Sigmoid colon (tissue), 6 donors: ENCODE measurements at regions not wholly inside any gene's neighbourhood (a gene's known extent, or its start where the extent isn't known, plus 50 kb on each side); places are given as distances from the start of the nearest gene placed in this dataset.

Source experiments
- DNase-seq: peaks from one replicate; pipeline ENCODE4 v3.0.0-alpha.2; 2019
- H3K27ac ChIP-seq, 4 donors: fragments of 200-600 bp; sonication (generic); one replicate each; pipeline ENCODE4 v1.5.1; 2016 to 2019; ENCODE audit warnings: mild to moderate bottlenecking in 1 of 4
- H3K27me3 ChIP-seq, 3 donors: fragments of 200-600 bp; sonication (generic); one replicate each; pipeline ENCODE4 v1.5.1; 2019; ENCODE audit warnings: mild to moderate bottlenecking in 1 of 3
- H3K36me3 ChIP-seq, 4 donors: fragments of 200-600 bp; sonication (generic); one replicate each; pipeline ENCODE4 v1.5.1; 2016 to 2019
- H3K4me1 ChIP-seq, 4 donors: fragments of 200-600 bp; sonication (generic); one replicate each; pipeline ENCODE4 v1.5.1; 2017 to 2019
- H3K4me3 ChIP-seq, 4 donors: fragments of 200-600 bp; sonication (generic); one replicate each; pipeline ENCODE4 v1.5.1; 2017 to 2019; ENCODE audit warnings: mild to moderate bottlenecking in 2 of 4, moderate library complexity in 1 of 4
- H3K9me3 ChIP-seq, 4 donors: fragments of 200-600 bp in 3 of 4; sonication (generic) in 3 of 4; one replicate each; pipeline versions ENCODE4 v1.5.1 to v1.6.1; 2013 to 2019
- EP300 ChIP-seq, 4 donors: sonication (generic); formaldehyde crosslinking; IDR thresholded peaks; one replicate each; pipeline ENCODE4 v1.6.1; 2017; ENCODE audit warnings: antibody characterized with exemption in 4 of 4
- POLR2A ChIP-seq, 2 donors: fragments of 450-650 bp; IDR thresholded peaks; one replicate each; pipeline ENCODE4 v1.6.1; 2016; ENCODE audit warnings: antibody characterized with exemption in 2 of 2, mild to moderate bottlenecking in 2 of 2, moderate library complexity in 2 of 2
- POLR2AphosphoS5 ChIP-seq, 4 donors: sonication (generic); formaldehyde crosslinking; IDR thresholded peaks; one replicate each; pipeline ENCODE4 v1.6.1; 2017; ENCODE audit warnings: antibody characterized with exemption in 4 of 4
- WGBS, 2 donors: extraction: QIAGEN DNeasy Blood & Tissue Kit; methylation state at CpG; one replicate each; pipeline ENCODE4 v1.1.7; 2013; 5-methylcytosine and 5-hydroxymethylcytosine counted together
- intact Hi-C: fragments of 100-400 bp; cut with DNase I; formaldehyde crosslinking; loops from one replicate; pipeline ENCODE4 v1.15.1; 2023
- TF ChIP-seq, protein P1 (sequence below), 4 experiments: fragments of 450-650 bp in 3 of 4; fragments of 200-600 bp in 1 of 4; IDR thresholded peaks; one replicate each; pipeline ENCODE4 v1.5.1; 2016 to 2019; ENCODE audit warnings: antibody characterized with exemption in 4 of 4, mild to moderate bottlenecking in 3 of 4, moderate library complexity in 2 of 4
- donor health status: healthy with polysubstance abuse.
- donor health status: healthy.

DNA sequence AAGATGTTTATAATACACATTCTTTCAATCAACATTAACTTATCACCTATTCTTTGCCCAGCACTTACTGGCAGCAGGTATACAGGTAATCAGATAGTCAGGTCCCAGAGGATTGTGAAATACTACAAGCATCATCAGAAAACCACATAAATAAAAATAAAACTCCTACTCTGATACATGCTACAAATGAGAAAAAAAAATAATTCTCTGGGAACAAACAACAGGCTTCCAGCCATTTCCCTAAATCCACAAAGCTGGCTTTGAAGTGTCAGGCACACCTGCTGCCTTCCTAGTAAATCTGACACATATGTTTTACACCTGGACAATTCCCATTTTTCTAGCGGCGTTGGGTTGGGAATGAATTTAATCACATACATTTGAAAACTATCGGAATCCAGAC is 384.5 kb upstream of the CDH4 start:
- H3K4me1 ChIP-seq: no peaks in the 10 kb centered on the region
- DNase-seq: no peak
- intact Hi-C loops: no loop called here
- no peaks in the 10 kb centered on the region for H3K9me3 ChIP-seq
- H3K27ac ChIP-seq: no peak overlapping the region
- peaks cover 0 to 6% (median 0%) of the 10 kb centered on the region in 3 donors for H3K27me3 ChIP-seq
- no peaks in the 10 kb centered on the region for H3K36me3 ChIP-seq
- H3K4me3 ChIP-seq: no peak overlapping the region
- TF ChIP-seq, protein P1, sequence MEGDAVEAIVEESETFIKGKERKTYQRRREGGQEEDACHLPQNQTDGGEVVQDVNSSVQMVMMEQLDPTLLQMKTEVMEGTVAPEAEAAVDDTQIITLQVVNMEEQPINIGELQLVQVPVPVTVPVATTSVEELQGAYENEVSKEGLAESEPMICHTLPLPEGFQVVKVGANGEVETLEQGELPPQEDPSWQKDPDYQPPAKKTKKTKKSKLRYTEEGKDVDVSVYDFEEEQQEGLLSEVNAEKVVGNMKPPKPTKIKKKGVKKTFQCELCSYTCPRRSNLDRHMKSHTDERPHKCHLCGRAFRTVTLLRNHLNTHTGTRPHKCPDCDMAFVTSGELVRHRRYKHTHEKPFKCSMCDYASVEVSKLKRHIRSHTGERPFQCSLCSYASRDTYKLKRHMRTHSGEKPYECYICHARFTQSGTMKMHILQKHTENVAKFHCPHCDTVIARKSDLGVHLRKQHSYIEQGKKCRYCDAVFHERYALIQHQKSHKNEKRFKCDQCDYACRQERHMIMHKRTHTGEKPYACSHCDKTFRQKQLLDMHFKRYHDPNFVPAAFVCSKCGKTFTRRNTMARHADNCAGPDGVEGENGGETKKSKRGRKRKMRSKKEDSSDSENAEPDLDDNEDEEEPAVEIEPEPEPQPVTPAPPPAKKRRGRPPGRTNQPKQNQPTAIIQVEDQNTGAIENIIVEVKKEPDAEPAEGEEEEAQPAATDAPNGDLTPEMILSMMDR (IDR thresholded peaks at IDR 0.05): no peak
- TF ChIP-seq POLR2AphosphoS5 (IDR thresholded peaks at IDR 0.05): no peak
- TF ChIP-seq POLR2A (IDR thresholded peaks at IDR 0.05): no peak
- TF ChIP-seq EP300 (IDR thresholded peaks at IDR 0.05): no peak
- 85 to 87% methylated on average over 3 of the region's 3 CpGs for WGBS, 2 donors

DNA sequence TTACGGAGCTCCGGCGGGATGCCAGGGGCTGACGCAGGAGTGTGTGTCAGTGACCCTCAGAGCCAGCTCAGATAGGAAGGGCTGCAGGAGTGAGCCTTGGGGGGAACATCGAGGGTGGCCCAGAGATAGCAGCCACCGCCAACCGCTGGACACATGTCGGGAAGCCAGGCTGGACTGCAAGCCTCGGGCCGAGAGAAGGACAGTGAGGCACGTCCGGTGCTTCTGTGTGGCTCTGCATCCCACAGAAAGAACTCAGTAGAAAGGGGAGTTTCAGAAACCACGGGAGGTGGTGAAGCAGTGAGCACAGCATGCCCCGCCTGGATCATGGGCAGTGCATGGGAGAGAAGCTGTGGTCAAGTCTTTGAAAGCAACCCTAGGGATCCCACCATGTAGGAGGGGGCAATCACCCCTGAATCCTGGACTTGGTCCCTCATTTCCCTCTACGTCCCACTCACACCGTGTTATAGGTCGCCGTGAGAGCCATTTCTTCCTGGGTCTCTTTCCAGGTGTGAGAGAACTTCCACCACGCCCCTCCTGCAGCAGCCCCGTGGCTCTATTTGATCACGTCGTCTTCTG is 383.7 kb upstream of the CDH4 start:
- no peaks in the 10 kb centered on the region for H3K4me1 ChIP-seq
- H3K27me3 ChIP-seq: peaks cover 0 to 6% (median 0%) of the 10 kb centered on the region in 3 donors
- H3K27ac ChIP-seq: no peak overlapping the region
- no peak for DNase-seq
- WGBS, 2 donors: 73 to 79% methylated on average over 22 of the region's 22 CpGs
- no peaks in the 10 kb centered on the region for H3K36me3 ChIP-seq
- intact Hi-C loops: no loop called here
- TF ChIP-seq POLR2AphosphoS5 (IDR thresholded peaks at IDR 0.05): no peak
- no peaks in the 10 kb centered on the region for H3K9me3 ChIP-seq
- no peak overlapping the region for H3K4me3 ChIP-seq

DNA sequence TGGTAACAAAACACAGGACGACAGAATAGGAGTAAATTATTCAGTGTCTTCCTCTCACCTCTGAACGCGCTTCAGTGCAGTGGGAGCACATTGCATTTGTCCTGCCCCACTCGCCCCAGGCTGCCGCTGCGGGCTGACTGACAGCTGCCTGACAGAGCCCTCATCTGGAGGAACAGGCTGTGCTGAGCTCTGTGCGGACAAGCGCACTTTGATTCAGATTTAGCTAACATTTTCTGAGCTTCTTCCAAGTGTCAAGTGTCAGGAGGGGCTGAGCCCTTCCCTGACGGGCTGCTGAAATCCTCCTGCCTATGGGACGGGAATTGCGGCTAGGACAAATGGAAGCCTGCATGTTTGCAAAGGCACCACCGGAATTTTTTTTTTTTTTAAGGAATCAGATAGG is 383.0 kb upstream of the CDH4 start:
- peaks cover 0 to 6% (median 0%) of the 10 kb centered on the region in 3 donors for H3K27me3 ChIP-seq
- H3K27ac ChIP-seq: no peak overlapping the region
- no peak overlapping the region for H3K4me3 ChIP-seq
- WGBS, 2 donors: 39 to 52% methylated on average over 12 of the region's 12 CpGs
- H3K9me3 ChIP-seq: no peaks in the 10 kb centered on the region
- intact Hi-C loops: no loop called here
- TF ChIP-seq, protein P1 (IDR thresholded peaks at IDR 0.05): no peak
- no peak for TF ChIP-seq POLR2AphosphoS5 (IDR thresholded peaks at IDR 0.05)
- TF ChIP-seq POLR2A (IDR thresholded peaks at IDR 0.05): no peak
- no peak for TF ChIP-seq EP300 (IDR thresholded peaks at IDR 0.05)
- no peaks in the 10 kb centered on the region for H3K36me3 ChIP-seq
- no peak for DNase-seq
- H3K4me1 ChIP-seq: no peaks in the 10 kb centered on the region

DNA sequence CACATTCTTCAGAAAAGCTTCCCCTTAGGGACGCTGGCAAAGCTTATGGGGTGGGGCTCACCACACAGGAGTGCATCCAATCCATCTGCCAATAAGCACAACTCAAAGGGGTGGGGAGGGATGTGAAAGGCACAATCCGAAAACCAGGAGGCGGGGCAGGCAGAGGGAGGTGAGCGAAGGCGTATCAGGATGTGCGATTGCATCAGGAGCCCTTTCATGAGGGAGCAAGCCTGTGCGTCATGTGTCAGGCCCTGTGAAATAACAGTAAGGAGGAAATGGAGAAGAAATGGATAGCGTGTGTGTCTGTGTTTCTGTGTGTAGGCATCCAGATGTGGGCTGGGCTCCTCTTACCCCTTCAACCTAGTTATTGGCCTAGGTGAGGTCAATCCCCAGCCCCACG is 382.4 kb upstream of the CDH4 start:
- Histone ChIP-seq H3K4me3 (no peak overlapping the region), H3K9me3 (no peaks in the 10 kb centered on the region), H3K27ac (no peak overlapping the region), H3K27me3 (peaks cover 0 to 6% (median 0%) of the 10 kb centered on the region in 3 donors), H3K4me1 (no peaks in the 10 kb centered on the region), H3K36me3 (no peaks in the 10 kb centered on the region)
- intact Hi-C loops: no loop called here
- DNase-seq: no peak
- WGBS, 2 donors: 77 to 84% methylated on average over 9 of the region's 9 CpGs
- TF ChIP-seq, protein P1 (IDR thresholded peaks at IDR 0.05): no peak
- TF ChIP-seq POLR2A (IDR thresholded peaks at IDR 0.05): no peak
- TF ChIP-seq EP300 (IDR thresholded peaks at IDR 0.05): no peak
- no peak for TF ChIP-seq POLR2AphosphoS5 (IDR thresholded peaks at IDR 0.05)

DNA sequence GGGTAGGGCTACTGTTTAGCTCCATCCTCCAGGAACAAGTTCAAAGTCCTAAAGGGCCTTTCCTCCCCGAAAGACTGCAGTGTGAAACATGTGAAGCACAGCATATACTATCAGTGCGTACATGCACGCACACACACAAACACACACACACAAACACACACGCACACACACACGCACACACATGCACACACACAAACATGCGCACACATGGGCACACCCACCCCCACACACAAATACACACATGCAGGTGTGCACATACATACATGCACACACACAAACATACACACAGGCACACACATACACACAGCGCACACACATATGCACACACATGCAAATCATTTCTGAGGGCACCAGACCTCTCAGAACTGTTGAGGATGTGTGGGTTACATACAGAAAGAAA is 382.0 kb upstream of the CDH4 start:
- Histone ChIP-seq H3K9me3 (no peaks in the 10 kb centered on the region), H3K36me3 (no peaks in the 10 kb centered on the region), H3K4me3 (no peak overlapping the region), H3K27me3 (peaks cover 0 to 6% (median 0%) of the 10 kb centered on the region in 3 donors), H3K27ac (no peak overlapping the region), H3K4me1 (no peaks in the 10 kb centered on the region)
- 89 to 93% methylated on average over 7 of the region's 7 CpGs for WGBS, 2 donors
- no peak for TF ChIP-seq POLR2A (IDR thresholded peaks at IDR 0.05)
- no peak for TF ChIP-seq EP300 (IDR thresholded peaks at IDR 0.05)
- TF ChIP-seq, protein P1 (IDR thresholded peaks at IDR 0.05): no peak
- no peak for DNase-seq
- intact Hi-C loops: no loop called here
